ENCODE measurements at regions not wholly inside any gene's neighbourhood (a gene's known extent, or its start where the extent isn't known, plus 50 kb on each side); places are given as distances from the start of the nearest gene placed in this dataset.

GRCh38 chr1:87981810-87982209 is 653.1 kb downstream of the LMO4 start:
- Histone ChIP-seq H3K36me3 (ENCODE audit: insufficient read depth, low read length) (no peaks in the 10 kb centered on the region), H3K4me3 (ENCODE audit: insufficient read depth, low read depth, low read length) (no peak overlapping the region), H3K4me1 (ENCODE audit: insufficient read depth, low read length) (no peaks in the 10 kb centered on the region), H3K79me2 (ENCODE audit: insufficient read depth, low read length) (no peaks in the 10 kb centered on the region), H3K27ac (ENCODE audit: low read depth, low read length) (no peak overlapping the region), H3K9ac (ENCODE audit: low read length) (no peak overlapping the region), H3K27me3 (ENCODE audit: insufficient read depth, low read length) (no peaks in the 10 kb centered on the region), H3K4me2 (ENCODE audit: low read length) (no peak overlapping the region), H2AFZ (ENCODE audit: low read depth, low read length) (no peak overlapping the region), H3K9me3 (ENCODE audit: insufficient read depth, low read depth, low read length) (no peaks in the 10 kb centered on the region), H4K20me1 (ENCODE audit: insufficient read depth, low read length) (no peaks in the 10 kb centered on the region)
- no peaks in the 10 kb centered on the region for H3K27me3 Mint-ChIP-seq (ENCODE audit: low read depth, unreplicated experiment)
- DNase-seq (ENCODE audit: low read depth) (no peak), FAIRE-seq (no peak)
- H3K36me3 Mint-ChIP-seq (ENCODE audit: low read depth, unreplicated experiment) = no peaks in the 10 kb centered on the region
- H3K4me1 Mint-ChIP-seq (ENCODE audit: low read depth, unreplicated experiment) = no peaks in the 10 kb centered on the region
- no peaks in the 10 kb centered on the region for H3K9me3 Mint-ChIP-seq (ENCODE audit: unreplicated experiment)
- no peak overlapping the region for H3K4me3 Mint-ChIP-seq (ENCODE audit: unreplicated experiment)
- peak overlapping the region; percentile 5 for H3K27ac Mint-ChIP-seq (ENCODE audit: unreplicated experiment)
- no peak for TF ChIP-seq EZH2 (IDR thresholded peaks at IDR 0.05; ENCODE audit: insufficient read depth, low read length)
- no peak for TF ChIP-seq CTCF (IDR thresholded peaks at IDR 0.05; ENCODE audit: insufficient read depth, low read depth, low read length)

GRCh38 chr1:87983841-87984240 is 655.2 kb downstream of the LMO4 start:
- Histone ChIP-seq H3K4me2 (ENCODE audit: low read length) (no peak overlapping the region), H3K9me3 (ENCODE audit: insufficient read depth, low read depth, low read length) (no peaks in the 10 kb centered on the region), H2AFZ (ENCODE audit: low read depth, low read length) (no peak overlapping the region), H3K27ac (ENCODE audit: low read depth, low read length) (no peak overlapping the region), H3K4me3 (ENCODE audit: insufficient read depth, low read depth, low read length) (no peak overlapping the region), H3K9ac (ENCODE audit: low read length) (no peak overlapping the region), H3K36me3 (ENCODE audit: insufficient read depth, low read length) (no peaks in the 10 kb centered on the region), H3K79me2 (ENCODE audit: insufficient read depth, low read length) (no peaks in the 10 kb centered on the region), H3K27me3 (ENCODE audit: insufficient read depth, low read length) (no peaks in the 10 kb centered on the region), H4K20me1 (ENCODE audit: insufficient read depth, low read length) (no peaks in the 10 kb centered on the region), H3K4me1 (ENCODE audit: insufficient read depth, low read length) (no peaks in the 10 kb centered on the region)
- Mint-ChIP-seq H3K27ac (ENCODE audit: unreplicated experiment) (no peak overlapping the region), H3K4me1 (ENCODE audit: low read depth, unreplicated experiment) (no peaks in the 10 kb centered on the region), H3K36me3 (ENCODE audit: low read depth, unreplicated experiment) (no peaks in the 10 kb centered on the region), H3K9me3 (ENCODE audit: unreplicated experiment) (no peaks in the 10 kb centered on the region), H3K27me3 (ENCODE audit: low read depth, unreplicated experiment) (no peaks in the 10 kb centered on the region), H3K4me3 (ENCODE audit: unreplicated experiment) (no peak overlapping the region)
- FAIRE-seq = no peak
- DNase-seq (ENCODE audit: low read depth) = peak; percentile 45
- TF ChIP-seq CTCF (IDR thresholded peaks at IDR 0.05; ENCODE audit: insufficient read depth, low read depth, low read length) (no peak), EZH2 (IDR thresholded peaks at IDR 0.05; ENCODE audit: insufficient read depth, low read length) (no peak)

- Mint-ChIP-seq H3K4me3 (ENCODE audit: unreplicated experiment) (no peak overlapping the region), H3K27ac (ENCODE audit: unreplicated experiment) (no peak overlapping the region), H3K9me3 (ENCODE audit: unreplicated experiment) (no peaks in the 10 kb centered on the region), H3K36me3 (ENCODE audit: low read depth, unreplicated experiment) (no peaks in the 10 kb centered on the region), H3K4me1 (ENCODE audit: low read depth, unreplicated experiment) (no peaks in the 10 kb centered on the region), H3K27me3 (ENCODE audit: low read depth, unreplicated experiment) (no peaks in the 10 kb centered on the region)
- H3K9ac ChIP-seq (ENCODE audit: low read length) = no peak overlapping the region
- H3K4me2 ChIP-seq (ENCODE audit: low read length) = no peak overlapping the region
- DNase-seq (ENCODE audit: low read depth) = no peak
- no peaks in the 10 kb centered on the region for H3K27me3 ChIP-seq (ENCODE audit: insufficient read depth, low read length)
- no peaks in the 10 kb centered on the region for H3K4me1 ChIP-seq (ENCODE audit: insufficient read depth, low read length)
- no peaks in the 10 kb centered on the region for H4K20me1 ChIP-seq (ENCODE audit: insufficient read depth, low read length)
- no peak overlapping the region for H2AFZ ChIP-seq (ENCODE audit: low read depth, low read length)
- H3K4me3 ChIP-seq (ENCODE audit: insufficient read depth, low read depth, low read length) = no peak overlapping the region
- no peaks in the 10 kb centered on the region for H3K79me2 ChIP-seq (ENCODE audit: insufficient read depth, low read length)
- no peak overlapping the region for H3K27ac ChIP-seq (ENCODE audit: low read depth, low read length)
- H3K36me3 ChIP-seq (ENCODE audit: insufficient read depth, low read length) = no peaks in the 10 kb centered on the region
- TF ChIP-seq EZH2 (IDR thresholded peaks at IDR 0.05; ENCODE audit: insufficient read depth, low read length) = no peak
- no peak for TF ChIP-seq CTCF (IDR thresholded peaks at IDR 0.05; ENCODE audit: insufficient read depth, low read depth, low read length)
- H3K9me3 ChIP-seq (ENCODE audit: insufficient read depth, low read depth, low read length) = no peaks in the 10 kb centered on the region
- FAIRE-seq = no peak
Observed at GRCh38 chr1:87985071-87985470, 656.4 kb downstream of the LMO4 start.
